ENCODE measurements at regions not wholly inside any gene's neighbourhood (a gene's known extent, or its start where the extent isn't known, plus 50 kb on each side); places are given as distances from the start of the nearest gene placed in this dataset.

DNA sequence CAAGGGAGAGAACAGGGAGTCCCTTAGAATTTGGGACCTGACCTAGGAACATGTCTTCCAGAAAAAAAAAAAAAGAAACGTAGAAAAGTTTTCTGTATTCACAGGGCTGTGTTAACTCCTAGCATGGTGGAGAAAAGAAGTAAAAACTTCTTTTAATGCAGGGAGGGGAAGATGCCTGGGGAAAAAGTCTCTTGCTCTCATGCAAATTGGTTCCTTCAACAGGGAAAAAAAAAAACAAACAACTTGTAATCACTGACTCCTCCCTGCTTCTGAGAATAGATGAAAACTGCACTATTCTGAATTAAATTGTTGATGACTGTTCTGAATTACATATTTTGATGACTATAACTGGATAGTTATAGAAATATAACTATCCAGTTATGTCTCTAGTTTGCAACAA lies 933.2 kb downstream of the TRIB2 start:
- no CpG with 5 or more reads among the region's 1 CpG for WGBS (ENCODE audit: insufficient coverage)
- DNase-seq = no peak
- no peaks in the 10 kb centered on the region for H3K36me3 ChIP-seq (ENCODE audit: control insufficient read depth, insufficient read depth, low read length)

DNA sequence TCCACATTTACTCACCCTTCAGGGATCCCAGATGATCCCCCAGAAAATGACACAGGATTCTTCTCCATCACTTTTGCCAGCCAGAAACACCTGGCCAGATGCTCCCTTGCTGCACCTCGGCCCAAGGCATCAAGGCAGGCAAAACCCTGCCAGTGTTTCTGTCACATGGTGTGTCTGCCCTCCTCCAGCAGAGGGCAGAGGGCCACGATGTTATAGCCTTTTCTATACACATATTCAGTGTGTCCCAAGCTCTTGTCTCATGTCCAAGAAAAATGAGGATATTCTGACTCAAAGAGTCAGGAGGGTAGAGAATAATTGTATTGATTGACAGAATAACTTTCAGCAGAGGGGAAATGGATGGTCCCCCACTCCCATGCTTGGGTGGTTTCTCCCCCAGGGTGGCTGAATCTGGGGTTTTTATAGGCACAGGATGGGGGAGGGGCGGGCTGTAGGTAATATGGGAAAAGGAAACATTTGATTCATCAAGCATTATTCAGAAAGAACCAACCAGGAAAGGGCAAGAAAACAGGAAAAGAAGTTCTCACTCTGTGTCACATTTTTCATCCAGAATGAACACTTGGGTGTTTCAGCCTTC lies 933.9 kb downstream of the TRIB2 start:
- H3K4me1 ChIP-seq (ENCODE audit: control insufficient read depth, insufficient read depth, low read length) = no peaks in the 10 kb centered on the region
- H3K27me3 ChIP-seq (ENCODE audit: control insufficient read depth, insufficient read depth, low read length) = no peaks in the 10 kb centered on the region
- no peak overlapping the region for H3K27ac ChIP-seq (ENCODE audit: low read length)
- H3K4me3 ChIP-seq (ENCODE audit: low read length) = no peak overlapping the region
- WGBS (ENCODE audit: insufficient coverage) = 60% methylated on average over 1 of the region's 3 CpGs
- peaks cover 3% of the 10 kb centered on the region for H3K9me3 ChIP-seq (replicated peaks; ENCODE audit: control insufficient read depth, low read depth, low read length)
- no peaks in the 10 kb centered on the region for H3K36me3 ChIP-seq (ENCODE audit: control insufficient read depth, insufficient read depth, low read length)
- no peak for DNase-seq

More for the DNA sequence above, 933.2 kb downstream of the TRIB2 start:
- Histone ChIP-seq H3K4me1 (ENCODE audit: control insufficient read depth, insufficient read depth, low read length) (no peaks in the 10 kb centered on the region), H3K27ac (ENCODE audit: low read length) (no peak overlapping the region), H3K4me3 (ENCODE audit: low read length) (no peak overlapping the region), H3K9me3 (replicated peaks; ENCODE audit: control insufficient read depth, low read depth, low read length) (peaks cover 7% of the 10 kb centered on the region), H3K27me3 (ENCODE audit: control insufficient read depth, insufficient read depth, low read length) (no peaks in the 10 kb centered on the region)

DNA sequence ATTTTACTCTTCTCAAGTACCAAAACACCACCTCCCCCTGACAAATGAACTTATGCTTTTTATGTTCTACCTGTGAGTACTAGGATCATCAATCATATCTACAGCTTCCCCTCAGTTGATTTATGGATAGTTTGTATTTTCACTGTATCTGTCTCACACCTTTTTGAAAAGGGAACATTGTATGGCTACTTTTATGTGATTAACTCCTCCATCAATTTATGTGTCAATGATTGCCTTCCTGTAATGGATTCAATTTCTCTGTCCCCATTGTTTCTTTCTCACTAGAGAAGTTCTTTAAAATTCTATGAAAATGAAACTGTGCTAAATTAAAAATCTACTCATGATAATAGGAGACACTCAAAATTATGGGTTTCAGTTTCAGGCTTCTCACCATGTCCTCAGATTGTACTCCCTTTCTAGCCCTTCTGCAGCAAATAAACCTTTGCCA lies 935.0 kb downstream of the TRIB2 start:
- no peak for DNase-seq
- H3K4me3 ChIP-seq (ENCODE audit: low read length) = no peak overlapping the region
- H3K9me3 ChIP-seq (replicated peaks; ENCODE audit: control insufficient read depth, low read depth, low read length) = peaks cover 3% of the 10 kb centered on the region

DNA sequence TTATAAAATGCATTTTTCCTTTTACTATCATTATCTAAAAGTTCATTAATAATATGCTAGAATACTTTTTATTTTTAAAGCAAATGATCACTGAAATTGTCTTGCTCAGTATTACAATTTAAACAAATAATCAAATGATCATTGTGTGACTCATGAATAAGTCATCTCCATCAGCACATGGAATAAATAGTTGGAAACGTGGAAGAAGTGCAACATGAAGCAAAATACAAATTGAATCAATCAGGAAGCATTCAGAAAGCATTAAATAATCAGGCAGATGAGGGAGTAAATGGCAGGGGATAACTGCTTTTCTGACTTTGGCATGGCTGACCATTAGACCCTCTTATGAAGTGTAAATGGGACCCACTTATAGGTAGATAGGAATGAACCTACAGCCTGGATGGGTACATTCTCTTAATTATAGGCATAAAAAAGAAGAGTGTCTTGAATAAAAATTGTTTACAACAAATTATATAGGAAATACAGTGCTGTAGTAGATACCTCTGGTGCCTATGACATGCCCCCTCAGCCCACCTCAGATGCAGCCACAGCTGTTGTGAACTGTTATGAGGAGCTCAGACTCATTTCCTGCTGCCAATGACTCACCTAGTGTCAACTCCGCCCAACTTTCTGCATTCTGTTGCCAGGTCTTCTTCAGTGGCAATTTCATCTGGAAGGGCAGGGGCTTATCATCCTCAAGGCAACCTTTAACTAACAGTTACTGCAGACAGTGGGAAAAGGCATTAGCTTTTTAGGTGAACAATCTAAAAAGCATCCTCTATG lies 936.0 kb downstream of the TRIB2 start:
- Histone ChIP-seq H3K4me1 (ENCODE audit: control insufficient read depth, insufficient read depth, low read length) (no peaks in the 10 kb centered on the region), H3K4me3 (ENCODE audit: low read length) (no peak overlapping the region), H3K27me3 (ENCODE audit: control insufficient read depth, insufficient read depth, low read length) (no peaks in the 10 kb centered on the region), H3K27ac (ENCODE audit: low read length) (no peak overlapping the region), H3K36me3 (ENCODE audit: control insufficient read depth, insufficient read depth, low read length) (no peaks in the 10 kb centered on the region), H3K9me3 (replicated peaks; ENCODE audit: control insufficient read depth, low read depth, low read length) (peaks cover 3% of the 10 kb centered on the region)
- DNase-seq = no peak
- 83% methylated on average over 1 of the region's 2 CpGs for WGBS (ENCODE audit: insufficient coverage)

More for the DNA sequence above, 935.0 kb downstream of the TRIB2 start:
- H3K4me1 ChIP-seq (ENCODE audit: control insufficient read depth, insufficient read depth, low read length) = no peaks in the 10 kb centered on the region
- H3K27me3 ChIP-seq (ENCODE audit: control insufficient read depth, insufficient read depth, low read length) = no peaks in the 10 kb centered on the region
- no peaks in the 10 kb centered on the region for H3K36me3 ChIP-seq (ENCODE audit: control insufficient read depth, insufficient read depth, low read length)
- no peak overlapping the region for H3K27ac ChIP-seq (ENCODE audit: low read length)

DNA sequence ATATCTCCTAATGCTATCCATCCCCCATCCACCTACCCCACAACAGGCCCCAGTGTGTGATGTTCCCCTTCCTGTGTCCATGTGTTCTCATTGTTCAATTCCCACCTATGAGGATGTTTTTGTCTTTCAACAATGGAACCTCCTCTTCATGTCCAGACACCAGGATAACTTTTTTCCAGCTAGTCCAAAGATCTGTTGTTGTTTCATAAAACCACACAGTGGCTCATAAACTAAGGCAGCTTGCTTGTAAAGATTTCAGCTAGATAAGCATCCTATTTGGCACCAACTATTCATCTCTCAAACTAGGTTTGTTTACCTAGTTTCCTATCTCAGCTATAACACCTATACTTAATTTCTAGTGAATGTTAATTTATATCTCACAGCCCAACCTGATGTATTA lies 937.7 kb downstream of the TRIB2 start:
- H3K27me3 ChIP-seq (ENCODE audit: control insufficient read depth, insufficient read depth, low read length) = no peaks in the 10 kb centered on the region
- H3K9me3 ChIP-seq (replicated peaks; ENCODE audit: control insufficient read depth, low read depth, low read length) = peaks cover 3% of the 10 kb centered on the region
- no peak overlapping the region for H3K4me3 ChIP-seq (ENCODE audit: low read length)
- no peaks in the 10 kb centered on the region for H3K36me3 ChIP-seq (ENCODE audit: control insufficient read depth, insufficient read depth, low read length)
- no peaks in the 10 kb centered on the region for H3K4me1 ChIP-seq (ENCODE audit: control insufficient read depth, insufficient read depth, low read length)
- DNase-seq = no peak
- H3K27ac ChIP-seq (ENCODE audit: low read length) = no peak overlapping the region

DNA sequence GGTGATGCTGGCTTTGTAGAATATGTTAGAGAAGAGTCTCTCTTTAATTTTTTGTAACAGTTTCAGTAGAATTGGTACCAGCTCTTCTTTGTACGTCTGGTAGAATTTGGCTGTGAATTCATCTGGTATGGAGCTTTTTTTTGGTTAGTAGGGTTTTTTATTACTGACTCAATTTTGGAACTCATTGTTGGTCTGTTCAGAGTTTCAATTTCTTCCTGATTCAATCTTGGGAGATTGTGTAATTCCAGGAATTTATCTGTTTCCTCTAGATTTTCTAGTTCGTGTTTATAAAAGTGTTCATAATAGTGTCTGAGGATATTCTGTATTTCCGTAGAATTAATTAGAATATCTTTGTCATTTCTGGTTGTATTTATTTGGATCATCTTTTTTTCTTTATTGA lies 943.5 kb downstream of the TRIB2 start:
- DNase-seq = no peak
- no peak overlapping the region for H3K4me3 ChIP-seq (ENCODE audit: low read length)
- no peaks in the 10 kb centered on the region for H3K9me3 ChIP-seq (replicated peaks; ENCODE audit: control insufficient read depth, low read depth, low read length)
- H3K36me3 ChIP-seq (ENCODE audit: control insufficient read depth, insufficient read depth, low read length) = no peaks in the 10 kb centered on the region
- H3K27ac ChIP-seq (ENCODE audit: low read length) = no peak overlapping the region
- WGBS (ENCODE audit: insufficient coverage) = no CpG with 5 or more reads among the region's 3 CpGs
- H3K27me3 ChIP-seq (ENCODE audit: control insufficient read depth, insufficient read depth, low read length) = no peaks in the 10 kb centered on the region
- no peaks in the 10 kb centered on the region for H3K4me1 ChIP-seq (ENCODE audit: control insufficient read depth, insufficient read depth, low read length)

DNA sequence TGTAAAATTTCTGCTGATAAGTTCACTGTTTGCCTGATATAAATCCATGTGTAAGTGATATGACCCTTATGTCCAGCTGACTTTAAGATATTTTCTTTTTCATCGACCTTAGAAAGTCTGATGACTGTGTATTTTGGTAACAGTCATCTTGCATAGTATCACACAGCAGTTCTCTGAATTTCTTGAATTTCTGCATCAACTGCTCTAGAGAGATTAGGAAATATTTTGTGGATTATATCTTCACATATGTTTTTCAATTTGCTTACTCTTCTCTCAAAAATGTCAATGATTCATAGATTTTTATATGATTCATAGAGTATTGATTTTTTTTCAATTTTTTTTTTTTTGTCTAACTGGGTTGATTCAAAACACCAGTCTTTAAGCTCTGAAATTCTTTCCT lies 945.3 kb downstream of the TRIB2 start:
- DNase-seq = no peak
- H3K36me3 ChIP-seq (ENCODE audit: control insufficient read depth, insufficient read depth, low read length) = no peaks in the 10 kb centered on the region
- H3K4me3 ChIP-seq (ENCODE audit: low read length) = no peak overlapping the region
- no peak overlapping the region for H3K27ac ChIP-seq (ENCODE audit: low read length)
- no CpG with 5 or more reads among the region's 1 CpG for WGBS (ENCODE audit: insufficient coverage)
- H3K27me3 ChIP-seq (ENCODE audit: control insufficient read depth, insufficient read depth, low read length) = no peaks in the 10 kb centered on the region
- H3K9me3 ChIP-seq (replicated peaks; ENCODE audit: control insufficient read depth, low read depth, low read length) = no peaks in the 10 kb centered on the region
- H3K4me1 ChIP-seq (ENCODE audit: control insufficient read depth, insufficient read depth, low read length) = no peaks in the 10 kb centered on the region

DNA sequence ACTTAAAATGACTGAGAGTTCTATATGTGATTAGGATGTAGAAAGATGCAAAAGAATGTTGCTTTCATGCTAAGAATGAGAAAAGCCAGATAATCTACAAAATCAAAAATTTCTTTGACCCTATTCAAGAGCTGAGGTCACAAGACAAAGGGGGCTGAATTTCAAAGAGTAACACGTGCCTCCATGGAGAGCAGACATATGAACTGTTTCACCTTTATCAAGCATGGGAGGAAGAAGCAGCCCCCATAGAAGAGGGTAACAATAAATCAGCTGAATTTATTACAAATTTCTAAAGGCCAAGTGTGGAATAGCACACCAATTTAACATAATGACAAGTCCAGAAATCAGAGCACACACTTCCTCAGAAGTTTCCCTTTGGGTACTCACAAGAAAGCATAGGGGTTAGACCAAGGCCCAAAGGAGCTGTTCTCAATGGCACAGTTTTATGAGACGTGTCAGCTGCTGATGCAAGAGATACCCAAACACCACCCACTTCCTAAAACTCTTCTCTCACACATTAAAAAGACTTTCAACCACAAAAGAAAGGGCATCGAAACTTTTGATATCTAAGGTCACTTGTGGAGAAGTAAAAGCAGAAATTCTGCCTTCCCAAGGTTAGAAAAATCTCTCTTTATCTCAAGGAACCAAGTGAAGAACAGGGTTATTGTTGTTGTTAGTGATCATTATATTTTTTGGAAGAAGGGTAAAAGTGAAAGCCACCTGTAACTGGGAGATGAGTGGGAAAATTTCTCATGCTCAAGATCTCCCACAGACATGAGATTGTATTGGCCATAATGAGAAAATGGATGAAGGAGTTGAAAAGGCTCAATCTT lies 950.1 kb downstream of the TRIB2 start:
- Histone ChIP-seq H3K36me3 (ENCODE audit: control insufficient read depth, insufficient read depth, low read length) (no peaks in the 10 kb centered on the region), H3K27ac (ENCODE audit: low read length) (no peak overlapping the region), H3K4me1 (ENCODE audit: control insufficient read depth, insufficient read depth, low read length) (no peaks in the 10 kb centered on the region), H3K27me3 (ENCODE audit: control insufficient read depth, insufficient read depth, low read length) (no peaks in the 10 kb centered on the region), H3K4me3 (ENCODE audit: low read length) (no peak overlapping the region), H3K9me3 (replicated peaks; ENCODE audit: control insufficient read depth, low read depth, low read length) (no peaks in the 10 kb centered on the region)
- DNase-seq = no peak
- WGBS (ENCODE audit: insufficient coverage) = no CpG with 5 or more reads among the region's 3 CpGs

DNA sequence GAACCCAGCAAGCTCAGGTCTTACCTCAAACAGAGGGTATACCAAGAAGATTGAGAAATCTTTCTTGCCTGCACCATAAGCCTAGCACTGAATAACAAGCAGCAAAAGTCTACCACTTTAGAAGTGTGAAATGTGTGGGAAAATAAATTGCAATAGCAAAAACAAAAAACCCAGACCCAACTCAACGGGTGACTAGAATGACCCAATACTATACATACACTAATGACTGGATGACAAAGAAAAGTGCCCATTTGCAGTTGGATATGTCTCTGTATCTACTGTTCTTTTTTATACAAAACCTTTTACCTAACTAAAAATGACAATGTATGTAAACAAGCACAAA lies 950.6 kb downstream of the TRIB2 start:
- Histone ChIP-seq H3K36me3 (ENCODE audit: control insufficient read depth, insufficient read depth, low read length) (no peaks in the 10 kb centered on the region), H3K4me3 (ENCODE audit: low read length) (no peak overlapping the region), H3K27ac (ENCODE audit: low read length) (no peak overlapping the region), H3K4me1 (ENCODE audit: control insufficient read depth, insufficient read depth, low read length) (no peaks in the 10 kb centered on the region), H3K9me3 (replicated peaks; ENCODE audit: control insufficient read depth, low read depth, low read length) (no peaks in the 10 kb centered on the region), H3K27me3 (ENCODE audit: control insufficient read depth, insufficient read depth, low read length) (no peaks in the 10 kb centered on the region)
- no CpG with 5 or more reads among the region's 1 CpG for WGBS (ENCODE audit: insufficient coverage)
- no peak for DNase-seq

DNA sequence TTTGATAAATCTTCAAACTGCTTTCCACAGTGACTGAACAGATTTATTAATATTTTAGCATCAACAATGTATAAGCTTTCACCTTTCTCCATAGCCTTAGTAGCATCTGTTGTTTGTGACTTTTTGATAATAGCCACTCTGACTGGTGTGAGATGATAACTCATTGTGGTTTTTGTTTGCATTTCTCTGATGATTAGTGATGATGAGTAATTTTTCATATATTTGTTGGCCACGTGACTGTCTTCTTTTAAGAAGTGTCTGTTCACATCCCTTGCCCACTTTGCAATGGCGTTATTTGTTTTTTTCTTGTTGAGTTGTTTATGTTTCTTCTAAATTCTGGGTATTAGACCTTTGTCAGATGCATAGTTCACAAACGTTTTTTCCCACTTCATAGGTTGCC lies 952.9 kb downstream of the TRIB2 start:
- no peaks in the 10 kb centered on the region for H3K9me3 ChIP-seq (replicated peaks; ENCODE audit: control insufficient read depth, low read depth, low read length)
- no peak overlapping the region for H3K27ac ChIP-seq (ENCODE audit: low read length)
- H3K27me3 ChIP-seq (ENCODE audit: control insufficient read depth, insufficient read depth, low read length) = no peaks in the 10 kb centered on the region
- H3K4me3 ChIP-seq (ENCODE audit: low read length) = no peak overlapping the region
- no peaks in the 10 kb centered on the region for H3K4me1 ChIP-seq (ENCODE audit: control insufficient read depth, insufficient read depth, low read length)
- H3K36me3 ChIP-seq (ENCODE audit: control insufficient read depth, insufficient read depth, low read length) = no peaks in the 10 kb centered on the region
- WGBS (ENCODE audit: insufficient coverage) = no CpG with 5 or more reads among the region's 3 CpGs
- no peak for DNase-seq
